ENCODE measurements at regions not wholly inside any gene's neighbourhood (a gene's known extent, or its start where the extent isn't known, plus 50 kb on each side); places are given as distances from the start of the nearest gene placed in this dataset.

DNA sequence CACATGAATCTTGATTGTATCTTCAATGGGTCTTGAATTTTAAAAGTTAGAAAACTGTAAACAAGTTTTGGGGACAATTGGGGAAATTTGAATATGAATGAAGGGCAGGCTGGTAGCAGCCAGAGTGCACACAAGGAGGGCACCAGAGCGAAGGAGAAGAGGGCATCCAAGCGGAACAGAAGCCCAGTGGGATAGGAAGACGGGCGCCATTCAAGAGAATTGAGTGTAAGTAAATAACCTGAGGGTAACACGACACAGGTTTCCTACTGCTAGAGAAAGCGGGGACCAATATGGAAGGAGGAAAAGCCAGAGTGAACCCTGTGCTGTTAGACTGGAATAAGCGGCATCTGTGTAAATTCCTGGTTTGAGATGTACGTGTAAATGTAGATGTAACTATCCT is 115.1 kb upstream of the CCL2 start:
- BruUV-seq (replicated peaks): no TSS peak
- FAIRE-seq: no peak
- no peaks in the 10 kb centered on the region for H3K9me1 ChIP-seq (replicated peaks; ENCODE audit: control insufficient read depth, extremely low read depth, insufficient read depth, low read length)
- no peak for DNase-seq (ENCODE audit: low read depth, low spot score)
- no peak overlapping the region for H3K9ac ChIP-seq (replicated peaks; ENCODE audit: extremely low read depth, insufficient read depth, low read length)
- POLR2A ChIA-PET: no interaction called here
- CTCF ChIA-PET: no interaction called here
- no peak overlapping the region for H3K27ac ChIP-seq (ENCODE audit: insufficient read depth, low read depth, low read length)
- no peak overlapping the region for H3K4me2 ChIP-seq (ENCODE audit: insufficient read depth, low read length)
- dilution Hi-C loops (cut with MboI; ENCODE audit: extremely low pct_ligation_motif_present, low sequenced_read_pairs) (no loop called here), intact Hi-C loops (cut with micrococcal nuclease) (no loop called here)
- TF ChIP-seq, protein P1, sequence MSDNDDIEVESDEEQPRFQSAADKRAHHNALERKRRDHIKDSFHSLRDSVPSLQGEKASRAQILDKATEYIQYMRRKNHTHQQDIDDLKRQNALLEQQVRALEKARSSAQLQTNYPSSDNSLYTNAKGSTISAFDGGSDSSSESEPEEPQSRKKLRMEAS (IDR thresholded peaks at IDR 0.05; ENCODE audit: insufficient read depth, insufficient read length): no peak
- no peak for TF ChIP-seq EZH2 (IDR thresholded peaks at IDR 0.05; ENCODE audit: borderline replicate concordance, low read depth, low read length, severe bottlenecking)
- no peak for TF ChIP-seq POLR2AphosphoS5 (IDR thresholded peaks at IDR 0.05; ENCODE audit: insufficient read depth, low read depth, low read length)
- no peak for TF ChIP-seq JUN (IDR thresholded peaks at IDR 0.05; ENCODE audit: borderline replicate concordance, insufficient read depth, insufficient read length, low read depth)
- TF ChIP-seq GATA2 (IDR thresholded peaks at IDR 0.05; ENCODE audit: insufficient read depth, insufficient read length, low read depth, low read length): no peak
- TF ChIP-seq MYC (IDR thresholded peaks at IDR 0.05; ENCODE audit: low read depth, low read length): no peak
- no peaks in the 10 kb centered on the region for H3K36me3 ChIP-seq (ENCODE audit: control insufficient read depth in 2 of 2, extremely low read depth in 1 of 2, insufficient read depth in 2 of 2, low read length in 2 of 2)
- no peaks in the 10 kb centered on the region for H3K9me3 ChIP-seq (replicated peaks; ENCODE audit: control insufficient read depth, insufficient read depth, low read length)
- no peaks in the 10 kb centered on the region for H3K79me2 ChIP-seq (ENCODE audit: control insufficient read depth, insufficient read depth, low read length)
- H2AFZ ChIP-seq (ENCODE audit: low read depth, low read length): no peak overlapping the region
- no peaks in the 10 kb centered on the region for H4K20me1 ChIP-seq (replicated peaks; ENCODE audit: control insufficient read depth, extremely low read depth, insufficient read depth, low read length)
- no peak overlapping the region for H3K4me3 ChIP-seq (replicated peaks in 1 of 3; ENCODE audit: insufficient read depth in 1 of 3, low read depth in 1 of 3, low read length in 3 of 3)
- H3K27me3 ChIP-seq (ENCODE audit: control insufficient read depth in 2 of 2, insufficient read depth in 2 of 2, low read length in 2 of 2): no peaks in the 10 kb centered on the region
- H3K4me1 ChIP-seq (ENCODE audit: control insufficient read depth, extremely low read depth, insufficient read depth, low read length): no peaks in the 10 kb centered on the region

GRCh38 chr17:34141590-34141989 is 113.5 kb upstream of the CCL2 start:
- Histone ChIP-seq H3K4me2 (ENCODE audit: insufficient read depth, low read length) (no peak overlapping the region), H2AFZ (ENCODE audit: low read depth, low read length) (no peak overlapping the region), H3K79me2 (ENCODE audit: control insufficient read depth, insufficient read depth, low read length) (no peaks in the 10 kb centered on the region), H3K9ac (replicated peaks; ENCODE audit: extremely low read depth, insufficient read depth, low read length) (no peak overlapping the region), H3K4me3 (replicated peaks in 1 of 3; ENCODE audit: insufficient read depth in 1 of 3, low read depth in 1 of 3, low read length in 3 of 3) (no peak overlapping the region), H3K4me1 (ENCODE audit: control insufficient read depth, extremely low read depth, insufficient read depth, low read length) (no peaks in the 10 kb centered on the region), H3K9me3 (replicated peaks; ENCODE audit: control insufficient read depth, insufficient read depth, low read length) (no peaks in the 10 kb centered on the region), H3K27ac (ENCODE audit: insufficient read depth, low read depth, low read length) (no peak overlapping the region), H3K36me3 (ENCODE audit: control insufficient read depth in 2 of 2, extremely low read depth in 1 of 2, insufficient read depth in 2 of 2, low read length in 2 of 2) (no peaks in the 10 kb centered on the region), H4K20me1 (replicated peaks; ENCODE audit: control insufficient read depth, extremely low read depth, insufficient read depth, low read length) (no peaks in the 10 kb centered on the region), H3K27me3 (ENCODE audit: control insufficient read depth in 2 of 2, insufficient read depth in 2 of 2, low read length in 2 of 2) (no peaks in the 10 kb centered on the region), H3K9me1 (replicated peaks; ENCODE audit: control insufficient read depth, extremely low read depth, insufficient read depth, low read length) (no peaks in the 10 kb centered on the region)
- ChIA-PET POLR2A (no interaction called here), CTCF (no interaction called here)
- DNase-seq (ENCODE audit: low read depth, low spot score) (no peak), FAIRE-seq (no peak)
- TF ChIP-seq FOS (IDR thresholded peaks at IDR 0.05; ENCODE audit: borderline replicate concordance, insufficient read depth, low read length) (no peak), POLR2AphosphoS5 (IDR thresholded peaks at IDR 0.05; ENCODE audit: insufficient read depth, low read depth, low read length) (no peak), POLR2A (IDR thresholded peaks at IDR 0.05; ENCODE audit: low read depth, low read length) (no peak), MYC (IDR thresholded peaks at IDR 0.05; ENCODE audit: low read depth, low read length) (no peak), GATA2 (IDR thresholded peaks at IDR 0.05; ENCODE audit: insufficient read depth, insufficient read length, low read depth, low read length) (no peak), JUN (IDR thresholded peaks at IDR 0.05; ENCODE audit: borderline replicate concordance, insufficient read depth, insufficient read length, low read depth) (no peak)
- TF ChIP-seq, protein P1 (IDR thresholded peaks at IDR 0.05; ENCODE audit: insufficient read depth, insufficient read length): no peak
- TF ChIP-seq, protein P2, sequence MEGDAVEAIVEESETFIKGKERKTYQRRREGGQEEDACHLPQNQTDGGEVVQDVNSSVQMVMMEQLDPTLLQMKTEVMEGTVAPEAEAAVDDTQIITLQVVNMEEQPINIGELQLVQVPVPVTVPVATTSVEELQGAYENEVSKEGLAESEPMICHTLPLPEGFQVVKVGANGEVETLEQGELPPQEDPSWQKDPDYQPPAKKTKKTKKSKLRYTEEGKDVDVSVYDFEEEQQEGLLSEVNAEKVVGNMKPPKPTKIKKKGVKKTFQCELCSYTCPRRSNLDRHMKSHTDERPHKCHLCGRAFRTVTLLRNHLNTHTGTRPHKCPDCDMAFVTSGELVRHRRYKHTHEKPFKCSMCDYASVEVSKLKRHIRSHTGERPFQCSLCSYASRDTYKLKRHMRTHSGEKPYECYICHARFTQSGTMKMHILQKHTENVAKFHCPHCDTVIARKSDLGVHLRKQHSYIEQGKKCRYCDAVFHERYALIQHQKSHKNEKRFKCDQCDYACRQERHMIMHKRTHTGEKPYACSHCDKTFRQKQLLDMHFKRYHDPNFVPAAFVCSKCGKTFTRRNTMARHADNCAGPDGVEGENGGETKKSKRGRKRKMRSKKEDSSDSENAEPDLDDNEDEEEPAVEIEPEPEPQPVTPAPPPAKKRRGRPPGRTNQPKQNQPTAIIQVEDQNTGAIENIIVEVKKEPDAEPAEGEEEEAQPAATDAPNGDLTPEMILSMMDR (IDR thresholded peaks at IDR 0.05; ENCODE audit: extremely low read depth in 1 of 2, insufficient read depth in 1 of 2, low read depth in 1 of 2, low read length in 2 of 2): no peak
- intact Hi-C loops (cut with micrococcal nuclease) (no loop called here), dilution Hi-C loops (cut with MboI; ENCODE audit: extremely low pct_ligation_motif_present, low sequenced_read_pairs) (no loop called here)
- no TSS peak for BruUV-seq (replicated peaks)

Data from endothelial cell of umbilical vein (primary cell).